H1 (cell line): ENCODE measurements at regions not wholly inside any gene's neighbourhood (a gene's known extent, or its start where the extent isn't known, plus 50 kb on each side); places are given as distances from the start of the nearest gene placed in this dataset.

Experiments
- EZH2 ChIP-seq: fragments of 200-600 bp; sonication (generic); IDR thresholded peaks from 2 replicates; pipeline ENCODE4 v1.7.1; 2012; ENCODE audit warnings: low read depth, mild to moderate bottlenecking, moderate library complexity, low read length, inconsistent platforms; ENCODE audit not compliant: severe bottlenecking
- GABPA ChIP-seq: IDR thresholded peaks from 2 replicates; pipeline ENCODE4 v1.6.1; 2011; ENCODE audit warnings: mild to moderate bottlenecking, low read length, moderate library complexity, borderline replicate concordance; ENCODE audit not compliant: insufficient read depth
- POLR2A ChIP-seq, 2 experiments: IDR thresholded peaks; 1 replicate in 1 of 2; 2 replicates in 1 of 2; pipeline ENCODE4 v1.6.1; 2011; ENCODE audit warnings: low read depth in 2 of 2, low read length in 2 of 2, mild to moderate bottlenecking in 2 of 2; ENCODE audit errors: control extremely low read depth in 1 of 2
- SIRT6 ChIP-seq: IDR thresholded peaks from one replicate; pipeline ENCODE4 v1.7.1; 2012; ENCODE audit warnings: low read length, inconsistent platforms
- SRF ChIP-seq: IDR thresholded peaks from 2 replicates; pipeline ENCODE4 v1.6.1; 2011; ENCODE audit warnings: mild to moderate bottlenecking, low read depth, low read length, moderate library complexity

GRCh38 chr7:25409897-25410636 lies 181.8 kb upstream of the NPVF start (continued):
- TF ChIP-seq GABPA (no peak), POLR2A (IDR thresholded peaks at IDR 0.05; ENCODE audit: control extremely low read depth in 1 of 2, low read depth in 2 of 2, low read length in 2 of 2) (no peak), SIRT6 (no peak), SRF (no peak), EZH2 (no peak)
